GM12865 (cell line): ENCODE measurements at regions not wholly inside any gene's neighbourhood (a gene's known extent, or its start where the extent isn't known, plus 50 kb on each side); places are given as distances from the start of the nearest gene placed in this dataset.

Experiments used
- DNase-seq: peaks from one replicate; pipeline ENCODE4 v3.0.0; 2010; ENCODE audit warnings: low read depth
- H3K4me3 ChIP-seq: 2 replicates; pipeline ENCODE4 v1.5.1; 2011; ENCODE audit warnings: mild to moderate bottlenecking, low read depth, low read length, control low read depth
- TF ChIP-seq, protein P1 (sequence below): IDR thresholded peaks from 2 replicates; pipeline ENCODE4 v1.5.1; 2011; ENCODE audit warnings: low read length, control low read depth, low read depth, inconsistent platforms; ENCODE audit not compliant: insufficient read depth; ENCODE audit errors: missing control alignments

DNA sequence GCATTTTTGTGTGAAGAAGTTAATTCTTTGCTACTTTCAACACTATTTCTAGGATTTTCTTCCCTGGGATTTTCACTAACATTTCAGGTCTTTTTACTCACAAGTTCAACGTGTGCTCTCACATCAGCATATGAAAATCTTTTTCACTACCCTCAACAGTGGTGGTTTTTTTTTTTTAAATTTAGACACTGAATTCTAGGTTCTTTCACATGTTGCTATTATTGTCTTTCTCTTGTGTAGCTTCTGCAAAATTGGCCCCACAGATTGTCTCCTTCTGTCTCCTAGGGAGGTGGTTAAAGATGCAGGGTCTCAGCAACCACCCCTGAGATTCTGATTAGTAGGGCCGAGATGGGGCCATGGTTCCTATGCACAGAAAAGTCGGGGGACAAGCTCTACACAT, 165.0 kb upstream of the GPR26 start:
- no peak overlapping the region for H3K4me3 ChIP-seq
- peak; percentile 38 for DNase-seq
- TF ChIP-seq, protein P1, sequence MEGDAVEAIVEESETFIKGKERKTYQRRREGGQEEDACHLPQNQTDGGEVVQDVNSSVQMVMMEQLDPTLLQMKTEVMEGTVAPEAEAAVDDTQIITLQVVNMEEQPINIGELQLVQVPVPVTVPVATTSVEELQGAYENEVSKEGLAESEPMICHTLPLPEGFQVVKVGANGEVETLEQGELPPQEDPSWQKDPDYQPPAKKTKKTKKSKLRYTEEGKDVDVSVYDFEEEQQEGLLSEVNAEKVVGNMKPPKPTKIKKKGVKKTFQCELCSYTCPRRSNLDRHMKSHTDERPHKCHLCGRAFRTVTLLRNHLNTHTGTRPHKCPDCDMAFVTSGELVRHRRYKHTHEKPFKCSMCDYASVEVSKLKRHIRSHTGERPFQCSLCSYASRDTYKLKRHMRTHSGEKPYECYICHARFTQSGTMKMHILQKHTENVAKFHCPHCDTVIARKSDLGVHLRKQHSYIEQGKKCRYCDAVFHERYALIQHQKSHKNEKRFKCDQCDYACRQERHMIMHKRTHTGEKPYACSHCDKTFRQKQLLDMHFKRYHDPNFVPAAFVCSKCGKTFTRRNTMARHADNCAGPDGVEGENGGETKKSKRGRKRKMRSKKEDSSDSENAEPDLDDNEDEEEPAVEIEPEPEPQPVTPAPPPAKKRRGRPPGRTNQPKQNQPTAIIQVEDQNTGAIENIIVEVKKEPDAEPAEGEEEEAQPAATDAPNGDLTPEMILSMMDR = no peak

DNA sequence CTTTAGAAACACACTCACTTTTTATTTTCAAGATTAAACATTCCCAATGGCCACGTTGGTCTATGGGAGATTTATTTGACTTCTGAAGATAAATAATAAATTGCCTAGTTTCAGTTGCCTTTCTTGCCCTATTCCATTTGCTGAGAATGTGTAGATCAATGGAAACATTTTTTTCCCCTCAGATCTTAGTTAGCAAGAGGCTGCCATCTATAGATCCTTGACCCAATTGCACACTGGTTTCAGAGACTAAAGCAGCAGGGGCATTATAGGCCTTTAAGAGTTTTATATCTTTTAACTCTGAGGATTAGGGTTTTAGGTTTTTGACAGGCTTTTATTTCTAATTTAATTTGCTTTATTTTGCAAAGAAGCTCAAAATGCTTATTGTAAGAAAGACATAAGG, 163.2 kb upstream of the GPR26 start:
- no peak overlapping the region for H3K4me3 ChIP-seq
- peak; percentile 46 for DNase-seq
- TF ChIP-seq, protein P1 = no peak

DNA sequence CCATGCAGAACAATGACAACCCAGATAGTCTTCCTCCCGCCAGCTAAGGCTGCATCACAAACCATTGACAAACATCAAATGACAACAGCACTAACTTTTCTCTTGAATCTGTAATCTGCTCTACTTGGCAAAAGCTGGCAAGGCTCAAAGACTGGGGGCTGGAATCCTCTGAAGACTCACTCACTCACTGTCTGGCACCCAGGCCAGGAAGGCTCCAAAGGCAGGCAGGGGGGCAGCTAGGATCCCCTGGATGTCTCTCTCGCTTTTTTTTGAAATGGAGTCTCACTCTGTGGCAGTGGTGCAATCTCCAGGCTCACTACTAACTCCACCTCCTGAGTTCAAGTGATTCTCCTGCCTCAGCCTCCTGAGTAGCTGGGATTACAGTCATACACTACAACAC, 159.7 kb upstream of the GPR26 start:
- TF ChIP-seq, protein P1 = no peak
- H3K4me3 ChIP-seq = no peak overlapping the region
- no peak for DNase-seq

DNA sequence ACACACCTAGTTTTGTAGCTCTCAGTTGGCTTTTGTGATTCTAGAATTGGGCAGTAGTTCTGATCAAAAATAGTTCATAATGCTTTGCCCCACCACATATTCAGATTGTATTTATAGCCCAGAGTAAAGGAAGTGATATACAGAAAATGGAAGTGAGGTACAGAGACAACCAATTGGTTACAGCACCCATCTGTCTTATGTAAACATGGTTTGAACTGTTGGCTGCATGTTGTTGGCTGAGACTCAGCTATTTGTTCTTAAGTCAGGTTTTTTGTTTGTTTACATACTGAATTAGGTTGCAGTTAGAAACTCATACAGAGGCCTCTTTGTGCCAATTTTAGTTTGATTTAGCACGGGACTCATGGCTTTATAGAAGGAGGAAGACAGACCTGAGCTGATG, 158.9 kb upstream of the GPR26 start:
- no peak overlapping the region for H3K4me3 ChIP-seq
- DNase-seq = peak; percentile 76
- TF ChIP-seq, protein P1 = no peak

DNA sequence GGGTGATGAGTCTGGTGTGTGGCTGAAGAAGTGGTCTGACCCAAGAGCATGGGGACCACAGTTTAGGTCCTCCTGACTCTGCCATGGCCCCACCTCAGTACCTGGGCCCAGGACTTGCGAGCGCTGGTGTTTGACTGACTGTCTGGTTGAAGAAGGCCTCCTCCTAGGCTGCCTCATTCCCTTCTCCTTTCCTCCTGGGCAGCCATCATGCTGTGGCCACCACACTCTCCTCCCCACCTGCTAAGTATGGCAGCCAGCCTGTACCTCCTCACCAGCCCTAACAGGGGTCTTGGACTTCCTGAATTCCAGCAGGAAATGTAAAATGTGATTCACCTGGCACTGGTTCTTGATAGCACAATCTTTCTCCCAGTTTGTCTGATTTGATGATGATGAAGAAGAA, 156.8 kb upstream of the GPR26 start:
- TF ChIP-seq, protein P1 = no peak
- H3K4me3 ChIP-seq = no peak overlapping the region
- DNase-seq = no peak

DNA sequence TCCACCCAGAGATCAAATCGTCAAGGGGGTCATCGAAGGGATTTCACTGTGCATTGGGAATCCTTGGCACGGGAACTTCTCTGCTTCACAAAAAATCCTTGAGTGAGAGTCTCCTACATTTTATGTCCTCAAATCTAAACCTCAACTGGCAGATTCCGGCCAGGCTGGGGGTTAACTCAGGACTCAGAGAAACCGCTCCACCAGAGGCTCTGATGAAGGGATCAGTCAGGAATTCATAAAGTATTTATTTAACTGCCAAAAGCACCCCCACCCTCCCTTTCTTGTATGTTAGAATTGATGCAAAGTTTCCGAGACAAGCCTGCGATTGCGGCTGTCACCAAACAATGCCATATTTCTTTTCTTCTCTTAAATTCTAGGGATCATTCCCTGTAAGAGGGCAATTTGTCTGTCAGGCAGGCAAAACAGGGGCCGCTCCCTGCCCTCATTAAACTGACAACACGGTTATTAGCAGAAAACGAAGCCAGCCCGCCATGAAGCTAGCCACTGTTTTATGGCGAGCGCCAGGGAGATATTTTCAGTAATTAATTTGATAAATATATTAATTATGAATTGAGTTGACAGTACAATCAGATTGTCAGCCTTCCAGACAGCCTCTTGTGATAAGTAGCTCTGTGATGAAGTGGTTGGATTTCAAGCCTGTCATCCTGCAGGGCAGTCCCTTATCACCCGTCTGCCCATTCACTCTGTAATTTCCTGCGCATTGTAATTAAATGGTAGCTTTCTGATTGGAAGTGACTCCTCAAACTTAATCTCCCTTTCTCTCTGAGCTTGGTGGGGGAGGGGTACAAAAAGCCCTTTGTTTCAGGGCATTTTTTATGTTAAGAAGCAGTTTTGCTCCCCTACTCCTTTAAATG, 153.0 kb upstream of the GPR26 start:
- no peak overlapping the region for H3K4me3 ChIP-seq
- TF ChIP-seq, protein P1 = no peak
- DNase-seq = no peak

DNA sequence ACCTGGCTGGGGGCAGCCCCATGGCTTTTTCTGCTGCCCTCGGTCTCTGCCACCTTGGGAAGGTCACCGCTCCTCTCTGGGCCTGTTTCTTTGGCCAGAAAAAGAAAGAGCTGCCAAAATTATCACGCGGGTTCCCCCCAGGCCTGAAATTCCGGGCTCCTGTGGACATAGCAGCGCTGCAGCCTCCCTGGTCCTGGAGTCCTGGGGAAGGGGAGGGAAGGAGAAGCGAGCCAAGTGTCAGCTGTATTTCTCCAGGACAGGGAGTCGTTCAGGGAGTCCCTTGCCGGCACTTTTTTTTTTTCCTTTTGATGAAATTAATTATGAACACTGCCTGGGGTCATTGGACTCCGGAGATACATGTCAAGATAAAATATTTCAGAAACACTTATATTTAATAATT, 152.3 kb upstream of the GPR26 start:
- no peak for DNase-seq
- TF ChIP-seq, protein P1 = no peak
- H3K4me3 ChIP-seq = no peak overlapping the region
